ENCODE measurements at regions not wholly inside any gene's neighbourhood (a gene's known extent, or its start where the extent isn't known, plus 50 kb on each side); places are given as distances from the start of the nearest gene placed in this dataset.
"Not testable (repeated sequence)": the region's sequence is repeated elsewhere in the genome, so short reads cannot be mapped to it uniquely, and the experiment has no call there.

DNA sequence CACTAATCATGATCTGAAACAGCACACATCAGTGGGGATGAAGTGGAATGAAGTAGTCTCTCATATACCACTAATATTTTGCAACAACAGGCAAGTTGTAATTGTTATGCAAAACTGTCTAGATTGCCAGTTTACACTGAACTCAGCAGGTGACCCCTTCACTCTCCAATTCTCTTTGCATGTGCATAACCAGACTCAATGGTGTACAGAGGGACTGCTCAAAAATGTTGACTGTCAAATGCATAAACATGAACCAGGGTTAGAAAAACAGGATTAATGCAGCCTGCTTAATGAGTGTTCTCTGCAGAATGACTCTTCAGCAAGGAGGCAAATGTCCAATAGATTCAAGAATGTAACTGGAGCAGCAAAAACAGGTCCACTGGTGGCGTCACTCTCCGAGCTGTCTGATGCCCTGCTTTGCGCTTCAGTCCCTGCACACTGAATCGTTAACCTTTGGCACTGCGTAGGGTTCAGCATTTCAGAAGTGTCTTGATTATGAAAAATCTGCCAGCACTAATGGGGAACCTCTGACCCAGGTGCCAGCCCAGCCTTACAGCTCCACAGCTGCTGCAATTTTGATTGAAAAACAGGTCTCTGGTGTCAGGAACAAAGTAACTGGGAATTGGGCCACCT lies 209.3 kb downstream of the TDRD15 start:
- no peak for DNase-seq (ENCODE audit: low spot score)

DNA sequence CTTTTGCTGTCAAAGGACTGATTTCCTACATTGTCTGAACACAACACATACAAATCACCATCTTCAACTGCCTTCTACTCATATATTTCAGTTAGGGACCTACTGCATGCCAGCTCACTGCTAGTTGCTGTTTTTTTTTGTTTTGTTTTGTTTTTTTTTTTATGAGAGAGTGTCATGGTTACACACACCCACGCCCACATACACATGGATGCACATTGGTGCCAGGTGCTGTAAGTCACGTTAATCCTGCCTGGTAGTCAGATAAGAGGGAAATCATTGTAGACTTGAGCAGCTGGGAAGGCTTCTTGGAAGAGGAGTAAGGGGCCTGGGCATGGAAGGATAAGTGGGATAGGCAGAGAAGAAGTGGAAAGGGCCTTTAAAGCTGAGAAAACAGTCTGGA lies 209.9 kb downstream of the TDRD15 start:
- no peak for DNase-seq (ENCODE audit: low spot score)

DNA sequence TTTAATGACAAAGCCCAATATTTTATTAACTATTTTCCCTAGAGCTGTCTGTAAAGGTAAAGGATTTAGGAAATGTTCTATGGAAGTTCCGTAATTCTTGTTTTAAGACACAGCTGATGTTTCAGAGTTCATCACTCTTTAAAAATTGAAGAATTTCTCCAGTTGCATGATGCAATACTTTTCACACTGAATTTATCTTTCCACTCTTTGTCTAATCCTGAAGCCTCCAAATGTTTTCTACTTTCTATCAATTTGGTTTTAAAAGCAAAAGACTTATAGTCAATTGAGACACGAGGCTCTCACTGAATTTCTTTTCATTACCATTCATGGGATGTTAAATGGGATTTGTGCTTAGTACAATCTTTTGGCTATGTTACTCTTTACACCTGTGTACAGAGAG lies 223.2 kb downstream of the TDRD15 start:
- no peak for DNase-seq (ENCODE audit: low spot score)

DNA sequence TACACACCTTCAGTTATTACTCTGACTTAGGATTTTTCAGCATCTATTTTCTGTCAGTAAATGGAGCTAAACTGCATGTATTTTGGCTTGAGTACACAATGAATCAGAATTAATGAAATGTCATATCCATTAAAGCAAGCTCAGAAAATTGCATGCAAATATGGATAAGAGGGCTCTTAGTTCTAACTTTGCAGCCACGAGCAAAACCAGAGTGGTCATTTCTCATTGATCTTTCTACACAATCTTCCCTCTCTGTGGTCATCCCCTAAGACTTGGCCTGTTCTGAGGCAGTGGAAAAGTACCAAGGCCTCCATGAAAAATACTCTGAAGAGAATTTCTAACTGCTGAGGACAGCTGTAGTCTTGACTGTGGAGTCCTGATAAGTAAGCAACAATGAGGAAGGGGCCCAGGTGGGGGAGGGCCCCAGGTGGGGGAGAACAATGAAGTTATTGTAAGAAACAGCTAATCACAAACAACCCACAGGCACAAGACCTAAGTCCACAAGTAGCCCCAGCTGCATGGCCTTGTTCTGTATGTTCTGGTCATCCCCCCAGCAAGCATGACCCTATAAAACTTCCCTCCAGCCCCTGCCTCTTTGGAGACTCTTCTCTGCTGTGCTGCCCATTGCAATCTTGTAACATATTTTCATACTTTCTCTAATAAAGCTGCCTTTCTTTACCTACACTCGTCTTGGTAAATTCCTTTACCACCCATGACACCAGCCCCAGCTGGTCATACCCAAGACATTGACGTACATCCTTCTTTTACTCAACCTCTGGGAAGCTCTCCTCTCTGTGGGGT lies 230.3 kb downstream of the TDRD15 start:
- no peak for DNase-seq (ENCODE audit: low spot score)

DNA sequence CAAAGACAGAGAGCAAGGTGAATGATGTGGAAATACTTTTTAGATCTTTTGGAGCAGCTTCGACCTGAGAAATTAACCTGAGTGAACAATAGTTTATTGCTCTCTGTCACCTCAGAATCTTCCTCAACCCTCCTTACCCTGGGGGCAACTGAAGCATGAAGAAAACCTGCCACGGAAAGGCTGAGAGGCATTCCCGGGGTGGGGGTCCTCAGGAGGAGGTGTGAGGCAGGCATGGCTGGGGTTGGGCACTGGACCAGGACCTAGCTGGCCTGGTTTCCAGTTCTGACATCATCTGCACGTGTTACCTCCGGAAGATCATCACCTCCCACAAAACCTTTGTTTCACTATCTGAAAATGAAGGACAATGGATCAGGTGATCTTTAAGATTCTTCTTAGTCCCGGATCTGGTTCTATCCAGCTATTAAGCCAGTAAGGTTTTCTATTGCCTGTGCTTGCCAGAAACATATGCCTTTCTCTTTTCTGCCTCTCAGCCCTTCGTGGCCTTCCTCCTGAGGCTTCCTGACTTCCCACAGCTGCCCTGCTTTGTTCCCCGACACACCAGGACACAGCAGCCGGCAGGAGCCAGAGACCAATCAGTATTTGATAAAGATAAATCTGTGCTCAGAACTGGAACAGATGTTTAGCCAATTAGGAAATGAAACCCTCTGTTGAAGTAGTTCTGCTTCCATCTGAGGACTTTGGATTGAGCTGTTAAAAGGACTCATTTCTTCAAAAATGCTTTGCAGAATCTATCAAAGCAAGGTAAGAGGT lies 232.5 kb downstream of the TDRD15 start:
- DNase-seq (ENCODE audit: low spot score): no peak

DNA sequence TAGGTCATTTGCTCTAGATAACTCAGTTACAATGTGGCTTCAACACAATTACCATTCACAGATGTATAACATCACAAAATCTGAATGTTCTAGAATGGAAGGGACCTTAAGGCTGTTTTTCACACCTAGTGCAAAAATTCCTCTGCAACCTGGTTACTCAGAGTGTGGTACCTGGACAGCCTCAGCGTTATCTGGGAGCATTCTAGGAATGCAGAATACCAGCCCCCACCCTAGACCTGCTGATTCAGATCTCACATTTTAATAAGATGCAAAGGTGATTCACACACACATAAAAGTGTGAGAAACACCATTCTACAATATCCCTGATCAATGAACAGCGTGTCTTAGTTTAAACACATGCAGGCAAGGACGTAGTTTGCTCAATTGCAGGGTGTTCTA lies 233.1 kb downstream of the TDRD15 start:
- no peak for DNase-seq (ENCODE audit: low spot score)

DNA sequence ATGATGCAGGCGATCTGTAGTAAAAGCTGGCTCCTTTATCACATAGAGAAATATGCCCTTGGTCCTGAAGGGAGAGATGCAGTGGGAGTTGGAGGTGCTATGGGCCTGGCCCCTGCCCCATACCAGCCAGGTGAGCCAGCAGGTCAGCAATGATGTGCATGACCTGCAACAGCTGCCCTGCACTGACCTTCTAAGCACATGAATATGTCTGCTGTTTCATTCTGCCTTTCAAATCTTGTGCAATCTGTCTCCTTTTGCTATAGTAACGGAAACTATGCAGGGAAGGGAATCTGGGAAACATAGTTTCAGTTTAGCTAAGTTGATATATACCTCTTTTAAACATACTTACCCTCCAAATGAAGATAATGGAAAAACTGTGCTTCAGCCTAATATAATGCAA lies 235.2 kb downstream of the TDRD15 start:
- DNase-seq (ENCODE audit: low spot score): no peak

DNA sequence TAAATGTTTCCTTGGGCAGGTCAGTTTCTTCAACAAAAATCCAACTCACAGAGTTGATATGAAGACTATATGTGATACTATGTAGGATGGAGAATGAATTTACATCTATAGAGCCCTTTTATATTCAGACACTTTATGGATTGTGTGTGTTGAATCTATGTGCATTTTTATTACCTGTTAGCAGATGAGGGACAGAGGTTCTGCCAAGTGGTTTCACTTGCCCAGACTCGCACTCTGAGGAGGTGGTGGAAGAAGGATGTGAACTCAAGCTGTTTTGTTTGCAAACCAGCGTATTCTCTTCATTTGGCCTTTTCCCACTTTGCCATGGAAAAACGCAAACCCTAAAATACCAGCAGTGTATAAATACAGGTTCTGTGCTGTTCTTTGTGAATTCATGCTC lies 237.6 kb downstream of the TDRD15 start:
- no peak for DNase-seq (ENCODE audit: low spot score)

DNA sequence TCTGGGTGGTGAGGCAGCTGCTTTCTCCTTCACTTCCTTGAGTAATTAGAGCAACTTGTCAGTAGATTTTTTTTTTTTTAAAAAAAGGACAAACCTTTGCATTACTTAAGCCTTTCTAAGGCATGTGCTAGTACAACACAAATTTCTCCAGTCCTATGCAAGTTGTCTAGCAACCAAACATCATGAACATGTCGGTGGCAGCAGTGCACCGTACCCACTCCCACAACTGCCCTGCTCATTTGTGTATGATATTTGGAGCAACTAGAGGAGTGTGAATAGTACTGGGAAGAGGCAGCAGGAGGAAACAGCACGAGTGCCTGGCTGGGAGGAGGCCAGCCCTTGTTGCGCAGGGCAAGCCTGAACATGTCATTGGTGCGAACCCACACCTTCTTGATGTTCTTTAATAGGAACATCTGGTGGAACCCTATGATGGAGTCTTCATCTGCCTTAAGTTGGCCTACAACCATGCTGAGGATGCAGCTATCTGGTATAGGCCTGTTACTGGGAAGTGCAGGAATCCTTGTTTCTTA lies 238.3 kb downstream of the TDRD15 start:
- no peak for DNase-seq (ENCODE audit: low spot score)

DNA sequence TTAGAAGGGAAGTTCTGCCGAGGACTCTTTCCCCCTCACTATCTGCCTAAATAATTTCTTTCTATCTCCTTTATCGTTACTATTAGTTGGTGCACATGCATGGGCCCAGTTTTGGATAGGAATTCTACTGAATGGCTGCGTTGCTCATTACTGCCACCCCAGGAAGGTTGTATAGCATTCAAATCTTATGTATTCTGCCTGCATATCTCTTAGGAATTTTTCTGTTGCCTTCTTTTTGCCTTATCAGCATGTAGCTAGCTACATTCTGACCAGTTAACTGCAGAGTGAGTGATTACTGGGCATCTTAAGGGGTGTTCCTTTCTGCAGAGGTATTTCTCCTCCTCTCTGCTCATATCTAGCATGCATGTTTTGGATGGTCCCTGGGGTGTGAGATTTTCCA lies 239.6 kb downstream of the TDRD15 start:
- DNase-seq (ENCODE audit: low spot score): no peak

DNA sequence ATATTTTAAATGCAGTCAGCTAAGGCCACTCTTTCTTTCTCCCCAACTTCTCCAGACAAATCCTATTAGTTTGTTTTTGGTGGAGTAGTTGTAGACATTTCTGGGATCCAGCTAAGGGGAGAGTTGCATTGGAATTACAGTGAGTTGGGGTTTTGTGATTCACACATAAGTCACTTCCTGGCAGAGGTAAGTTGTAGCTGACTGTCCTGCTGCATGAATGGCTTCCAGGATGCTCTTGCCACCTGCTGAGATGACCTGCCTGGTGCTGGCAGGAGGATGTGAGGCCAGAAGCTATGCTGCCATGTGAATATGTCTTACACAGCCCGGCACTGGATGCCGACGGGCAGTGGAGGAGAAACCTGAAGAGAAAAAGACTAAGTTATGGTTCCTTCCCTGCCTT lies 243.7 kb downstream of the TDRD15 start:
- DNase-seq (ENCODE audit: low spot score): no peak

DNA sequence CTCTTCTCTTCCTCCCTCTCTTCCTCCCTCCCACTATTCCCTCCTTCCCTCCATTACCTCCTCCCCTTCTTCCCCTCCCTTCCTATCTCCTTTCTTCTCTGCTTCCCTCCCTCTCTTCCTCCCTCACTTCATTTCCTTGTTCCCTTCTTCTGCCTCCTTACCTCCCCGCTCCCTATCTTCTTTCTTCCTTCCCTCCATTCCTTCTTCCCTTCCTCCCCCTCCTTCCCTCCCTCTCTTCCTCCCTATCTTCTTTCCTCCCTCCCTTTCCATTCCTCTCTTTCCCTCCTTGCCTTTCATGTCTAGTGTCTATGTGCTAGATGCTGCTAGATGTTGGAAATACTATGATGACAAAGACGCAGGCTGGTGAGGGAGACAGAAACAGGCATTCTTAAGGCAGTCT lies 246.0 kb downstream of the TDRD15 start:
- DNase-seq (ENCODE audit: low spot score): no peak

DNA sequence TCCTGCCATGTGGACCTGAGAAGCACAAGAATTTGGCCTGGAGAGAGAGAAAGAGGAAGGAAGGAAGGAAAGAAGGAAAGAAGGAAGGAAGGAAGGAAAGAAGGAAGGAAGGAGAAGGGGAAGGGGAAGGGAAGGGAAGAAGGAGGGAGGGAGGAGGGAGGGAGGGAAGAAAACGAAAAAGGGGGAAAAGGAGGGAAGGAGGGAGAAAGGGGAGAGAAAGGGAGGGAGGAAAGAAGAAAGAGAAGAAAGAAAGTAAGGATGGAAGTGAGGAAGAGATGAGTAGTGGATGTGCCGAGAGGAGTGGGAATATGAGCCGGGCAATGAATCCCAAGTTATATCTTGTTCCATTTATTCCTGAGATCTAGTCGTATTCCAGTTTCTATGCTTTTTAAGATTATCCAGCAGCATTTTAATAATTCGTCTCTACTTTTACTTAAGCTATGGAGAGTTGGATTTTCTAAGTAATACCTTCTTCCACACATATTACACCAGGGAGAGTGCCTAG lies 247.8 kb downstream of the TDRD15 start:
- DNase-seq (ENCODE audit: low spot score): no peak

DNA sequence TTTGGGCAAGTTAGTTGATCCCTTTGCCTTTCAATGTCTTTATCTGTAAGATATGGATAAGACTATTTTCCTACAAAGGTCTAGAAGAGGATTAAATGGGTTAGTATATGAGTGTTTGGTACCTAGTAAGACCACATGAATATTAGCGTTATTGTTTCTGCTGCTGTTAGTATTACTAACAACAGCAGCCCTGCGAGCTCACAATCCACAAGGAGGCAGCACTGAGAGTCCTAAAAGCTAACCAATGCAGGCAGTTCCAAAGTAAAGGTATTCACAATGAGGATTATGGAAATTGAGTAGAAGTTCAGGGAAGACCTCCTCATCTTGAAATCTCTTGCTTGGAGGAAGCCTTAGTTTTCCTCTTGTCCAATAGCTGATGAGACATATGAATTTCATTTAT lies 248.9 kb downstream of the TDRD15 start:
- DNase-seq (ENCODE audit: low spot score): no peak

DNA sequence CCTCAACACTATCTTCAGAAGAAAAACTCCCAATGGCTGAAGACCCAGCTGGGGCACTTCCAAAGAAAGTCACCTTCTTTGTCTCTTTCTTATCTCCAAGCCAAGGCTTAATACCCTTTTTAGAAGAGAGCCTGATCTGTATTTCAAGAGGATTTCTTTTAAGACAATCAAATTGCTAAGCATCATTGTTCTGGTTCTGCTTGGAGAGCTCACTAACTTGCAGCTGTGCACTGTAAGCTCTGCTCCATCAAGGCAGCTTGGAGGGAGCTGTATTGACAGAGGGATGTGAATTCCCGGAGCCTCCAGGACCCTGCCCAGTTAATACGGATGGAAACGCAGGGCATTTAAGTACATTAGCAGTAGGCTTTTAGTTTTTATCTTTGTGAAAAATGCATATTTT lies 253.1 kb downstream of the TDRD15 start:
- DNase-seq (ENCODE audit: low spot score): no peak

DNA sequence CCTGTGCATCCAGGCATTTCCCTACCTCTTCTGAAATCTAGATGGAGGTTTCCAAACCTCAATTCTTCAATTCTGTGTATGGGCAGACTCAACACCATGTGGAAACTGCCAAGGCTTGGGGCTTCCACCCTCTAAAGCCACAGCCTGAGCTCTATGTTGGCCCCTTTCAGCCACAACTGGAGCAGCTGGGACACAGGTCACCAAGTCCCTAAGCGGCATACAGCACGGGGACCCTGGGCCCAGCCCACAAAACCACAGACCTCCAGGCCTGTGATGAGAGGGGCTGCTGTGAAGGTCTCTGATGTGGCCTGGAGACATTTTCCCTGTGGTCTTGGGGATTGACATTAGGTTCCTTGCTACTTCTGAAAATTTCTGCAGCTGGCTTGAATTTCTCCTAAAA lies 255.4 kb downstream of the TDRD15 start:
- no peak for DNase-seq (ENCODE audit: low spot score)

DNA sequence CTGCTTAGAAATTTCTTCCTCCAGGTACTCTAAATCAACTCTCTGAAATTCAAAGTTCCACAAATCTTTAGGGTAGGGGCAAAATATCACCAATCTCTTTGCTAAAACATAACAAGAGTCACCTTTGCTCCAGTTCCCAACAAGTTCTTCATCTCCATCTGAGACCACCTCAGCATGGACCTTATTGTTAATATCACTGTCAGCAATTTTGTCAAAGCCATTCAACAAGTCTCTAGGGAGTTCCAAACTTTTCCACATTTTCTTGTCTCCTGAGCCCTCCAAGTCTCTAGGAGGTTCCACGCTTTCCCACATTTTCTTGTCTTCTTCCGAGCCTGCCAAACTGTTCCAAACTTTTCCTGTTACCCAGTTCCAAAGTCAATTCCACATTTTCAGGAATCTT lies 255.9 kb downstream of the TDRD15 start:
- not testable (repeated sequence) for DNase-seq (ENCODE audit: low spot score)

DNA sequence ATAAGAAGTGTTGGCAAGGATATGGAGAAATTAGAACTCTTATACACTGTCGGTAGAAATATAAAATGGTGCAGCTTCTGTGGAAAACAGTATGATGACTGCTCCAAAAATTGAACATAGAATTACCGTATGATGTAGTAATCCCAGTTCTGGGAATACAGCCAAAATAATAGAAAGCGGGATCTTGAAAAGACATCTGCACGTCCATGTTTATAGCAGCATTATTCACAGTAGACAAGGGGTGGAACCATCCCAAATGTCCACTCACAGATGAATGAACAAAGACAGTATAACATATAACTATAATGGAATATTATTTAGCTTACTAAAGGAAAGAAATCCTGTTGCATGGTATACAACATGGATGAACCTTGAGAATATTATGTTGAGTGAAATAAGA lies 257.7 kb downstream of the TDRD15 start:
- DNase-seq (ENCODE audit: low spot score): no peak

DNA sequence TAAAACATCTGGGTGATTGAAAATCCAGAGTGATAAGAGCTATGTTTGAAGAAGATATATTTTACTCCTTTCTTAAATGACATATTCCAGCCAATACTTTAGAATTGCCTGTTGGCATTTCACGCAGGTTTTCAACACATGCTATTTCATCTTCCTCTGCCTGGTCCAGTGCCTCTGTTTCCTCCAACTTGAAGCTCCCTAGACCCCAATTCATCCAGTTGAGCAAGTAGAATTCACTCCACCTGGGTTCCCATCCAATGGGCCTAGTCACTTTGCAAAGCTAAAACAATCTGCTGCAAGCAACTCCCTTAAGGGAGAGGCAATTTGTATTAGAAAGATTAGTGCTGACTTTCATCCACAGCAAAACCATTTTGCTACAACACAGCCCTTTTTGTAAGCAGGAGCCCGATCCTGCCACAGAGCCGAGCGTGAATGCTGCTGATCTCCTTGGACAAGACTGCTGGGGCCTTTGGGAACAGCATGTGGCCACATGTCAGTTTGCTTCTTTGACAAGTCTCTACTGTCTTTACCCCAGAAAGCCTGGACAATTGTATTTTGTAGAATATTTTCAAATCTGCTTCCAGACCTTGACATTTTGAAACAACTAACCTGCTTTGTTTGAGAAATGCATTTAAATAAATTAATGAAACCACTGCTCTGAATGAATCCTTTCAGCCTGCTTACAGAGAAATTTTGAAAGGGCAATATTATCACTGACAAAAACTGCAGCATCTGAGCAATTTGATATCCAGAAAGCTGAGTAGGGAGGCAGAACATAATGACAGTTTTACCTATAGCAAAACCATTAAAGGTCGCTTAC lies 259.1 kb downstream of the TDRD15 start:
- DNase-seq (ENCODE audit: low spot score): no peak

DNA sequence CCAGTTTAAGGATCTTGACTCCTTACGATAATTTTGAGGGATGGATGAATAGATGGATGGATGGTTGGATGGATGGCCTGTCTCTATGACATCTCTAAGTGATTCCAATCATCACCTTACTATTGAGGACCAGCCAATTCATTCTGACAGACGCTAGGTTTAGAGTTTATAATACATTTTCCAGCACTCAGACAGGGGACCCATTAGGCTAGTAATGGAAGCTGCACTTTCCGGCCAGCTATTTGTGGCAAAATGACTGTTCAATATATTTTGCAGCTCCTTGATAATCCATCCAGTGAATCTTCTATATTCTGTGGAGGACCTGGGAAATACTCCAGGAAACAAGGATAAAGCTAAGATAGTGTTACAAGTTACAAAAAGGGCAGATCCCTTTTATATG lies 262.9 kb downstream of the TDRD15 start:
- no peak for DNase-seq (ENCODE audit: low spot score)

DNA sequence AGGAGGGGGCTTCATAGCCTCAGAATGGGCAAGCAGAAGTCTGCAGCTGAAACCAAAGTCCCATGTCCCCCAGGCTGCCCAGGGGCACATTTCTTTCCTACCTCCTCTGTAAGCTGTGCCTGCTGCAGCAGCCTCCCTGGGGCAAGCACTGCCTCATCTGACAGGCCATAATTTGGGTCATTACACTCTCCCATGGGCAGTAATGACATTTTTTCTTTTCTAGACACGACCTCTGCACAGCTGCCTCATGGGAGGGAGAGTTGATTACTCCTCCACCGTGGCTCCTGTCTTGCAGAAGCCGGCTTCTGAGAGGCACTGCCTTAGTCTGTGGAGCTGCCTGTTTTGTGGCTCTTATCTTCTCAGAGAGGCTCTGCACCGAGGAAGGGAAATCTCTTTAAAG lies 268.9 kb downstream of the TDRD15 start:
- DNase-seq (ENCODE audit: low spot score): no peak

DNA sequence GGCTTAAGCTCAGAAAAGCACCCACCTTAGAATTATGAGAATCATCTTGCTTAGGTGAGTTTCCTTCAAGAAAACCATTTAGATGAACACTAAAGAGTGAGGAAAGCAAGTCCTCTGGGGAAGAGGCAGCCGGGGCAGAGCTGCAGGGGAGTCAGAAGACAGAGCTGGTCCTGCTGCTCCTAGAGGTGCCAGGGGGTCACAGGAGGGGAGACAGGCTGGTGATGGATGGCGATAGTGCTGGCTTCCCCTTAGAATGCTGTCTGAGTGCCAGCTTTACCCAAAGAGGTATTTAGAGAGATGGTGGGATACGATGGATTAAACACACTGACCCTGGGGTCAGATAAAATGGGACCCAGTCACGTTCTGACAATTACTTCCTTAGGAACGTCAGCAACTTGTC lies 269.4 kb downstream of the TDRD15 start:
- DNase-seq (ENCODE audit: low spot score): no peak
